ENCODE measurements at regions not wholly inside any gene's neighbourhood (a gene's known extent, or its start where the extent isn't known, plus 50 kb on each side); places are given as distances from the start of the nearest gene placed in this dataset.

DNA sequence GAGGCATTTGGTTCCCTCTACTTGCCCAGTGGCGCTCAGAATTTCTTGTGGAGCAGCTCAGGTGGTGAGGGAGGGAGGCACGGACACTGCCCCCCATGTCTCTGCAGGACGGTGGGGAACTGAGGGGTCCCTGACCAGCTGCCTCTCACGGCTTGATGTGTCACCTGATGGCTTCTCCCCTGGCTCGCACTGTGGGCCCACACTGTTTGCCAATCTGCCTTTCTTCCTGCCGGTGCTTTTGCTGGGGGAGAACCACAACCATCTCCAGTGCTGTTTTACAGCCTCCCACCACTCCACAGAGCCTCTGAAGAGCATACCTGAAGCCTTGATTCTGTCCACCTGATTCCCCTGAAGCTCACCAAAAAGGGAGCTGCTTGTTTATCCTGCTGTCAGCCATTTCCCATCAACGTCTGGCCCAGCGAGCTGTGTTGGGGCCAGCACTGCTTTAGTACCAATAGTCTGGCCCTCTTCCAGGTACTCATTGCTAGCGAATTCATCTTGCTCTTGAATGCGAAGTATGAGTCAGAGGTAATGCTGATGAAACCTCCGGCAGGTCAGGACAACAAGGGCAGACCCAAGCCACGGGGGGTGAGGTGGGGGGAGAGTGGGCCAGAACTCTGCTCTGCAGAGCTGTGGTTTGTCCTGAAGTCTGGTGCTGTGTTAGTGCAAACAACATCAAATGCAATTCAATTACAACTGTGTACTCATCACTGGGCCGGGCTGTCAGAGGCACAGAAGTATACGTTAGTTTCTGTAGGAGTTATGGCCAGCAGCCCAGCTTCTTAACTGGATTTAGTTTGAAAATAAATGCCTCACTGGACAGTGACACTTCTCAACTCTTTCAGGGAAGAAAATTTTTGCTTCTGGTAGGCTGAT is 208.3 kb upstream of the JADE1 start:
- TF ChIP-seq, protein P1, sequence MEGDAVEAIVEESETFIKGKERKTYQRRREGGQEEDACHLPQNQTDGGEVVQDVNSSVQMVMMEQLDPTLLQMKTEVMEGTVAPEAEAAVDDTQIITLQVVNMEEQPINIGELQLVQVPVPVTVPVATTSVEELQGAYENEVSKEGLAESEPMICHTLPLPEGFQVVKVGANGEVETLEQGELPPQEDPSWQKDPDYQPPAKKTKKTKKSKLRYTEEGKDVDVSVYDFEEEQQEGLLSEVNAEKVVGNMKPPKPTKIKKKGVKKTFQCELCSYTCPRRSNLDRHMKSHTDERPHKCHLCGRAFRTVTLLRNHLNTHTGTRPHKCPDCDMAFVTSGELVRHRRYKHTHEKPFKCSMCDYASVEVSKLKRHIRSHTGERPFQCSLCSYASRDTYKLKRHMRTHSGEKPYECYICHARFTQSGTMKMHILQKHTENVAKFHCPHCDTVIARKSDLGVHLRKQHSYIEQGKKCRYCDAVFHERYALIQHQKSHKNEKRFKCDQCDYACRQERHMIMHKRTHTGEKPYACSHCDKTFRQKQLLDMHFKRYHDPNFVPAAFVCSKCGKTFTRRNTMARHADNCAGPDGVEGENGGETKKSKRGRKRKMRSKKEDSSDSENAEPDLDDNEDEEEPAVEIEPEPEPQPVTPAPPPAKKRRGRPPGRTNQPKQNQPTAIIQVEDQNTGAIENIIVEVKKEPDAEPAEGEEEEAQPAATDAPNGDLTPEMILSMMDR (IDR thresholded peaks at IDR 0.05), result no peak
- TF ChIP-seq, protein P2, sequence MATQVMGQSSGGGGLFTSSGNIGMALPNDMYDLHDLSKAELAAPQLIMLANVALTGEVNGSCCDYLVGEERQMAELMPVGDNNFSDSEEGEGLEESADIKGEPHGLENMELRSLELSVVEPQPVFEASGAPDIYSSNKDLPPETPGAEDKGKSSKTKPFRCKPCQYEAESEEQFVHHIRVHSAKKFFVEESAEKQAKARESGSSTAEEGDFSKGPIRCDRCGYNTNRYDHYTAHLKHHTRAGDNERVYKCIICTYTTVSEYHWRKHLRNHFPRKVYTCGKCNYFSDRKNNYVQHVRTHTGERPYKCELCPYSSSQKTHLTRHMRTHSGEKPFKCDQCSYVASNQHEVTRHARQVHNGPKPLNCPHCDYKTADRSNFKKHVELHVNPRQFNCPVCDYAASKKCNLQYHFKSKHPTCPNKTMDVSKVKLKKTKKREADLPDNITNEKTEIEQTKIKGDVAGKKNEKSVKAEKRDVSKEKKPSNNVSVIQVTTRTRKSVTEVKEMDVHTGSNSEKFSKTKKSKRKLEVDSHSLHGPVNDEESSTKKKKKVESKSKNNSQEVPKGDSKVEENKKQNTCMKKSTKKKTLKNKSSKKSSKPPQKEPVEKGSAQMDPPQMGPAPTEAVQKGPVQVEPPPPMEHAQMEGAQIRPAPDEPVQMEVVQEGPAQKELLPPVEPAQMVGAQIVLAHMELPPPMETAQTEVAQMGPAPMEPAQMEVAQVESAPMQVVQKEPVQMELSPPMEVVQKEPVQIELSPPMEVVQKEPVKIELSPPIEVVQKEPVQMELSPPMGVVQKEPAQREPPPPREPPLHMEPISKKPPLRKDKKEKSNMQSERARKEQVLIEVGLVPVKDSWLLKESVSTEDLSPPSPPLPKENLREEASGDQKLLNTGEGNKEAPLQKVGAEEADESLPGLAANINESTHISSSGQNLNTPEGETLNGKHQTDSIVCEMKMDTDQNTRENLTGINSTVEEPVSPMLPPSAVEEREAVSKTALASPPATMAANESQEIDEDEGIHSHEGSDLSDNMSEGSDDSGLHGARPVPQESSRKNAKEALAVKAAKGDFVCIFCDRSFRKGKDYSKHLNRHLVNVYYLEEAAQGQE (IDR thresholded peaks at IDR 0.05; ENCODE audit: insufficient read depth in 1 of 2, low read depth in 2 of 2, low read length in 1 of 2), result no peak
